ENCODE measurements at regions not wholly inside any gene's neighbourhood (a gene's known extent, or its start where the extent isn't known, plus 50 kb on each side); places are given as distances from the start of the nearest gene placed in this dataset.

DNA sequence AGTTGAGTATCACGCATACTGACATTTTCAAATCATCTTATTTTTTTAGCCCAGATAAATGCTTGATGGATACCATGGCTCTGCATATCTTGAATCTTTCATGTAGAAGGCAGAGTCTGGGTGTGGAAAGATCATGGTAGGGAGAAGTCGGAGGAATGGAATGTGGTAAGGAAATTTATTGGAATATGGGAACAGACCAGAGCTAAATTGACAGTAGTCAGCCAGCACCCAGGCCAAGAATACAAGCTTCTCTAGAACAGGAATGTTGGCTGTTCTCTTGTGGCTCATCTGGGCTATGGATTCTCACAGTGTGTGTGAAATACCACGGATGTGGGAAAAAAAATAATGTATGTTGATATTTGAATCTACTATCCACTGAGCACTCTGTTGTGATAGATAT is 305.7 kb upstream of the COL8A1 start:
- TF ChIP-seq, protein P1, sequence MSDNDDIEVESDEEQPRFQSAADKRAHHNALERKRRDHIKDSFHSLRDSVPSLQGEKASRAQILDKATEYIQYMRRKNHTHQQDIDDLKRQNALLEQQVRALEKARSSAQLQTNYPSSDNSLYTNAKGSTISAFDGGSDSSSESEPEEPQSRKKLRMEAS (IDR thresholded peaks at IDR 0.05) = no peak
- no peak for TF ChIP-seq CEBPB (IDR thresholded peaks at IDR 0.05)
- no peak for TF ChIP-seq NFIC (IDR thresholded peaks at IDR 0.05)
- TF ChIP-seq CREB1 (IDR thresholded peaks at IDR 0.05; ENCODE audit: low read depth) = no peak
- no peak for TF ChIP-seq TAF1 (IDR thresholded peaks at IDR 0.05; ENCODE audit: low read depth)
- no peak for TF ChIP-seq EP300 (IDR thresholded peaks at IDR 0.05; ENCODE audit: borderline replicate concordance)
- TF ChIP-seq FOXM1 (IDR thresholded peaks at IDR 0.05; ENCODE audit: borderline replicate concordance, low read depth) = no peak
- TF ChIP-seq RAD21 (IDR thresholded peaks at IDR 0.05; ENCODE audit: low read depth) = no peak
- TF ChIP-seq YY1 (IDR thresholded peaks at IDR 0.05; ENCODE audit: low read depth) = no peak
- TF ChIP-seq TCF12 (IDR thresholded peaks at IDR 0.05; ENCODE audit: low read depth) = no peak
- TF ChIP-seq, protein P2, sequence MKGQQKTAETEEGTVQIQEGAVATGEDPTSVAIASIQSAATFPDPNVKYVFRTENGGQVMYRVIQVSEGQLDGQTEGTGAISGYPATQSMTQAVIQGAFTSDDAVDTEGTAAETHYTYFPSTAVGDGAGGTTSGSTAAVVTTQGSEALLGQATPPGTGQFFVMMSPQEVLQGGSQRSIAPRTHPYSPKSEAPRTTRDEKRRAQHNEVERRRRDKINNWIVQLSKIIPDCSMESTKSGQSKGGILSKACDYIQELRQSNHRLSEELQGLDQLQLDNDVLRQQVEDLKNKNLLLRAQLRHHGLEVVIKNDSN (IDR thresholded peaks at IDR 0.05) = no peak
- TF ChIP-seq, protein P3, sequence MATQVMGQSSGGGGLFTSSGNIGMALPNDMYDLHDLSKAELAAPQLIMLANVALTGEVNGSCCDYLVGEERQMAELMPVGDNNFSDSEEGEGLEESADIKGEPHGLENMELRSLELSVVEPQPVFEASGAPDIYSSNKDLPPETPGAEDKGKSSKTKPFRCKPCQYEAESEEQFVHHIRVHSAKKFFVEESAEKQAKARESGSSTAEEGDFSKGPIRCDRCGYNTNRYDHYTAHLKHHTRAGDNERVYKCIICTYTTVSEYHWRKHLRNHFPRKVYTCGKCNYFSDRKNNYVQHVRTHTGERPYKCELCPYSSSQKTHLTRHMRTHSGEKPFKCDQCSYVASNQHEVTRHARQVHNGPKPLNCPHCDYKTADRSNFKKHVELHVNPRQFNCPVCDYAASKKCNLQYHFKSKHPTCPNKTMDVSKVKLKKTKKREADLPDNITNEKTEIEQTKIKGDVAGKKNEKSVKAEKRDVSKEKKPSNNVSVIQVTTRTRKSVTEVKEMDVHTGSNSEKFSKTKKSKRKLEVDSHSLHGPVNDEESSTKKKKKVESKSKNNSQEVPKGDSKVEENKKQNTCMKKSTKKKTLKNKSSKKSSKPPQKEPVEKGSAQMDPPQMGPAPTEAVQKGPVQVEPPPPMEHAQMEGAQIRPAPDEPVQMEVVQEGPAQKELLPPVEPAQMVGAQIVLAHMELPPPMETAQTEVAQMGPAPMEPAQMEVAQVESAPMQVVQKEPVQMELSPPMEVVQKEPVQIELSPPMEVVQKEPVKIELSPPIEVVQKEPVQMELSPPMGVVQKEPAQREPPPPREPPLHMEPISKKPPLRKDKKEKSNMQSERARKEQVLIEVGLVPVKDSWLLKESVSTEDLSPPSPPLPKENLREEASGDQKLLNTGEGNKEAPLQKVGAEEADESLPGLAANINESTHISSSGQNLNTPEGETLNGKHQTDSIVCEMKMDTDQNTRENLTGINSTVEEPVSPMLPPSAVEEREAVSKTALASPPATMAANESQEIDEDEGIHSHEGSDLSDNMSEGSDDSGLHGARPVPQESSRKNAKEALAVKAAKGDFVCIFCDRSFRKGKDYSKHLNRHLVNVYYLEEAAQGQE (IDR thresholded peaks at IDR 0.05; ENCODE audit: low read depth) = no peak
- no peak for TF ChIP-seq ZBTB7A (IDR thresholded peaks at IDR 0.05; ENCODE audit: low read depth)

DNA sequence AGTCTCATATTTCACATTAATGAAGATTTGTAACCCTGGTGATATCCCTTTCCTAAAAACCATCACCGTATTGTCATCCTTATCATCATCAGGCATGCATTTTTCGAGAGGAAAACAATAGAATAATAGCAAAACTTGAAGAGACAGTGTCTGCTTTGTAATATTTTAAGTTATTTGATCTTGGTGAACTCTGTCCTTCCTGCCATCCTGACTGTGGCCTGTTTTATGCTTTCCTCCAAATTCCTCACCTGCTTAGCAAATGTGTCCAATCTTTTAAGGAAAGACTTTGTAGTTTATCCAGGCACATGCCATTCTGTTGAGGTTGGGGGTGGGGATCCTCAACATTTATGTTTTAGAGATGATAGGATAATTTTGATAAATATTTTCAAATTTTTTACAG is 306.1 kb upstream of the COL8A1 start:
- TF ChIP-seq NFIC (IDR thresholded peaks at IDR 0.05) (no peak), ZBTB7A (IDR thresholded peaks at IDR 0.05; ENCODE audit: low read depth) (no peak), TCF12 (IDR thresholded peaks at IDR 0.05; ENCODE audit: low read depth) (no peak), TAF1 (IDR thresholded peaks at IDR 0.05; ENCODE audit: low read depth) (no peak), FOXM1 (IDR thresholded peaks at IDR 0.05; ENCODE audit: borderline replicate concordance, low read depth) (no peak), EP300 (IDR thresholded peaks at IDR 0.05; ENCODE audit: borderline replicate concordance) (no peak), RAD21 (IDR thresholded peaks at IDR 0.05; ENCODE audit: low read depth) (no peak), EGR1 (IDR thresholded peaks at IDR 0.05) (no peak), CREB1 (IDR thresholded peaks at IDR 0.05; ENCODE audit: low read depth) (no peak)
- TF ChIP-seq, protein P2 (IDR thresholded peaks at IDR 0.05) = no peak
- TF ChIP-seq, protein P1 (IDR thresholded peaks at IDR 0.05) = no peak
- TF ChIP-seq, protein P3 (IDR thresholded peaks at IDR 0.05; ENCODE audit: low read depth) = no peak

DNA sequence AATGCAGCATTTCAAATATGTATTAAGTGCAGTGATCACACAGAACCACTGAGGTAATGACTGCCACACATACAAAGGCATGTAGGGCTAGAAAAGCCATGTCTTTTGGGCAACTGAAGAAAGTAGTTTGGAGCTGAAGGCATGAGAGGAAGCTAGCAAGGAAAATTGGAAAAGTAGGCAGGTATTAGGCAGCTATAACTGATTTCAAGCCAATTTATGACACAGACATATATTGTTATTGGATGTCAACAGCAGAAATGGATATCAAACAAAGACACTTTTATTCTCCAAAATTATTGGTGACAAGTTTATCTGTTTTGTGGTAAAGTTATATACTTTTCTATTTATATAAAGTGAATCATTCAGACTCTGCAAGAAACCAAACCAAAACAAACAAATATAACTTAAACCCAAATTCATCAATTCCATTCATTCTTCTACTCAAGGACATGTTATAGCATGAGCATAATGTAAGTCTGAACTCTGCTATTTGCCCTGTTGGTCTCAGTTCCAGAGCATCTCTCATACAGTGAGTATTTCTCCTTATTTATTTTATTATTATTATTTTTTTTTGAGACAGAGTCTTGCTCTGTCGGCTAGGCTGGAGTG is 307.4 kb upstream of the COL8A1 start:
- TF ChIP-seq, protein P1 (IDR thresholded peaks at IDR 0.05) = no peak
- TF ChIP-seq, protein P2 (IDR thresholded peaks at IDR 0.05) = no peak
- TF ChIP-seq FOXM1 (IDR thresholded peaks at IDR 0.05; ENCODE audit: borderline replicate concordance, low read depth) = no peak
- TF ChIP-seq RAD21 (IDR thresholded peaks at IDR 0.05; ENCODE audit: low read depth) = no peak
- TF ChIP-seq CEBPB (IDR thresholded peaks at IDR 0.05) = no peak
- TF ChIP-seq TCF12 (IDR thresholded peaks at IDR 0.05; ENCODE audit: low read depth) = no peak
- TF ChIP-seq CREB1 (IDR thresholded peaks at IDR 0.05; ENCODE audit: low read depth) = no peak
- no peak for TF ChIP-seq NFIC (IDR thresholded peaks at IDR 0.05)
- TF ChIP-seq TEAD4 (IDR thresholded peaks at IDR 0.05) = no peak
- no peak for TF ChIP-seq YY1 (IDR thresholded peaks at IDR 0.05; ENCODE audit: low read depth)
- no peak for TF ChIP-seq EP300 (IDR thresholded peaks at IDR 0.05; ENCODE audit: borderline replicate concordance)
- TF ChIP-seq, protein P3 (IDR thresholded peaks at IDR 0.05; ENCODE audit: low read depth) = no peak
- TF ChIP-seq EGR1 (IDR thresholded peaks at IDR 0.05) = no peak
- TF ChIP-seq TAF1 (IDR thresholded peaks at IDR 0.05; ENCODE audit: low read depth) = no peak
- TF ChIP-seq ZBTB7A (IDR thresholded peaks at IDR 0.05; ENCODE audit: low read depth) = no peak

Data from Ishikawa (cell line).